ENCODE measurements at regions not wholly inside any gene's neighbourhood (a gene's known extent, or its start where the extent isn't known, plus 50 kb on each side); places are given as distances from the start of the nearest gene placed in this dataset.

- TF ChIP-seq NFYB (IDR thresholded peaks at IDR 0.05; ENCODE audit: insufficient read depth, low read depth, low read length), result no peak
- TF ChIP-seq POLR2A (IDR thresholded peaks at IDR 0.05; ENCODE audit: low read depth, low read length), result no peak
- no peak for TF ChIP-seq CHD1 (IDR thresholded peaks at IDR 0.05; ENCODE audit: low read depth, low read length)
- no peak for TF ChIP-seq FOXM1 (IDR thresholded peaks at IDR 0.05; ENCODE audit: low read depth, low read length)
- no peak for TF ChIP-seq MEF2A (IDR thresholded peaks at IDR 0.05; ENCODE audit: insufficient read depth, low read depth, low read length)
- no peak for TF ChIP-seq ZNF274 (IDR thresholded peaks at IDR 0.05; ENCODE audit: insufficient read depth, insufficient read length)
- no peak for TF ChIP-seq IKZF1 (conservative IDR thresholded peaks at IDR 0.05)
- TF ChIP-seq NR2C2 (IDR thresholded peaks at IDR 0.05; ENCODE audit: borderline replicate concordance, control insufficient read depth, insufficient read length, low read depth), result no peak
- TF ChIP-seq CHD2 (IDR thresholded peaks at IDR 0.05; ENCODE audit: borderline replicate concordance, low read depth, low read length), result no peak
- no peak for TF ChIP-seq RCOR1 (conservative IDR thresholded peaks at IDR 0.05; ENCODE audit: low read depth, low read length)
- no peak for TF ChIP-seq TAF1 (IDR thresholded peaks at IDR 0.05; ENCODE audit: borderline replicate concordance, low read depth, low read length)
- TF ChIP-seq PKNOX1 (IDR thresholded peaks at IDR 0.05), result no peak
Observed at GRCh38 chr4:19417256-19417655, 834.4 kb upstream of the SLIT2 start.

Data from GM12878 (cell line).